H9 (cell line): ENCODE measurements at regions not wholly inside any gene's neighbourhood (a gene's known extent, or its start where the extent isn't known, plus 50 kb on each side); places are given as distances from the start of the nearest gene placed in this dataset.

Source experiments
- DNase-seq: peaks from one replicate; pipeline ENCODE4 v3.0.0-alpha.2; 2017
- H2AFZ ChIP-seq: one replicate; pipeline ENCODE4 v1.6.1; 2013; ENCODE audit warnings: mild to moderate bottlenecking, low read length, control low read depth, moderate library complexity
- H2AK5ac ChIP-seq: 2 replicates; pipeline ENCODE4 v1.6.1; 2013; ENCODE audit warnings: low read length, control low read depth, mixed read lengths; ENCODE audit not compliant: insufficient read length
- H2BK120ac ChIP-seq: one replicate; pipeline ENCODE4 v1.6.1; 2013; ENCODE audit warnings: low read depth, mild to moderate bottlenecking, low read length, control low read depth, inconsistent platforms; ENCODE audit not compliant: poor library complexity, severe bottlenecking
- H2BK12ac ChIP-seq: 2 replicates; pipeline ENCODE4 v1.6.1; 2013; ENCODE audit warnings: low read length, control low read depth, mixed read lengths, low read depth; ENCODE audit not compliant: insufficient read length
- H2BK15ac ChIP-seq: 2 replicates; pipeline ENCODE4 v1.6.1; 2013; ENCODE audit warnings: low read depth, low read length, control low read depth
- H2BK20ac ChIP-seq: one replicate; pipeline ENCODE4 v1.6.1; 2013; ENCODE audit warnings: low read depth, mild to moderate bottlenecking, low read length, control low read depth, inconsistent platforms; ENCODE audit not compliant: poor library complexity, severe bottlenecking
- H2BK5ac ChIP-seq: 2 replicates; pipeline ENCODE4 v1.6.1; 2013; ENCODE audit warnings: low read length, control low read depth, mixed read lengths; ENCODE audit not compliant: insufficient read length
- H3K14ac ChIP-seq: 2 replicates; pipeline ENCODE4 v1.6.1; 2013; ENCODE audit warnings: low read length, control low read depth; ENCODE audit not compliant: insufficient read depth
- H3K18ac ChIP-seq: 2 replicates; pipeline ENCODE4 v1.6.1; 2013; ENCODE audit warnings: low read depth, mild to moderate bottlenecking, mixed read lengths, low read length, control low read depth; ENCODE audit not compliant: insufficient read length
- H3K23ac ChIP-seq: 2 replicates; pipeline ENCODE4 v1.6.1; 2013; ENCODE audit warnings: low read length, control low read depth, mixed read lengths, low read depth; ENCODE audit not compliant: insufficient read length
- H3K23me2 ChIP-seq: 2 replicates; pipeline ENCODE4 v1.6.1; 2013; ENCODE audit warnings: low read depth, mild to moderate bottlenecking, mixed read lengths, low read length, control low read depth; ENCODE audit not compliant: insufficient read length, poor library complexity, severe bottlenecking
- H3K27ac ChIP-seq: 2 replicates; pipeline ENCODE4 v1.5.1; 2013; ENCODE audit warnings: low read length, control low read depth, mixed read lengths, low read depth; ENCODE audit not compliant: insufficient read length
- H3K27me3 ChIP-seq: 2 replicates; pipeline ENCODE4 v1.6.1; 2013; ENCODE audit warnings: low read length, control low read depth, inconsistent platforms; ENCODE audit not compliant: insufficient read depth
- H3K4ac ChIP-seq: 2 replicates; pipeline ENCODE4 v1.6.1; 2013; ENCODE audit warnings: low read depth, mild to moderate bottlenecking, control low read depth, inconsistent platforms, low read length, moderate library complexity
- H3K4me1 ChIP-seq: 2 replicates; pipeline ENCODE4 v1.6.1; 2013; ENCODE audit warnings: low read length, control low read depth, inconsistent platforms; ENCODE audit not compliant: insufficient read depth
- H3K4me2 ChIP-seq: 2 replicates; pipeline ENCODE4 v1.6.1; 2013; ENCODE audit warnings: low read length, control low read depth, mixed read lengths; ENCODE audit not compliant: insufficient read length, insufficient read depth
- H3K56ac ChIP-seq: 2 replicates; pipeline ENCODE4 v1.6.1; 2013; ENCODE audit warnings: low read depth, mild to moderate bottlenecking, mixed read lengths, low read length, control low read depth; ENCODE audit not compliant: insufficient read length
- H3K79me1 ChIP-seq: 2 replicates; pipeline ENCODE4 v1.6.1; 2013; ENCODE audit warnings: low read depth, mild to moderate bottlenecking, moderate library complexity, low read length, control low read depth, inconsistent platforms; ENCODE audit not compliant: insufficient read depth, poor library complexity, severe bottlenecking
- H3K79me2 ChIP-seq: 2 replicates; pipeline ENCODE4 v1.6.1; 2013; ENCODE audit warnings: low read length, control low read depth, inconsistent platforms; ENCODE audit not compliant: insufficient read depth
- H3K9ac ChIP-seq: 2 replicates; pipeline ENCODE4 v1.6.1; 2013; ENCODE audit warnings: low read length, control low read depth, mixed read lengths; ENCODE audit not compliant: insufficient read length; ENCODE audit errors: extremely low read depth
- H3K9me3 ChIP-seq: one replicate; pipeline ENCODE4 v1.6.1; 2013; ENCODE audit warnings: low read depth, low read length, inconsistent platforms; ENCODE audit not compliant: control insufficient read depth
- H3T11ph ChIP-seq: one replicate; pipeline ENCODE4 v1.6.1; 2013; ENCODE audit warnings: mild to moderate bottlenecking, low read length, control low read depth, inconsistent platforms
- H4K20me1 ChIP-seq: one replicate; pipeline ENCODE4 v1.6.1; 2013; ENCODE audit not compliant: control insufficient read depth, insufficient read length, insufficient read depth
- H4K5ac ChIP-seq: 2 replicates; pipeline ENCODE4 v1.6.1; 2013; ENCODE audit warnings: low read depth, mild to moderate bottlenecking, mixed read lengths, low read length, control low read depth; ENCODE audit not compliant: insufficient read length
- H4K8ac ChIP-seq: replicated peaks from 2 replicates; pipeline ENCODE4 v1.6.1; 2013; ENCODE audit warnings: low read length, control low read depth, mixed read lengths, low read depth; ENCODE audit not compliant: insufficient read length
- H4K91ac ChIP-seq: 2 replicates; pipeline ENCODE4 v1.6.1; 2013; ENCODE audit warnings: low read depth, mild to moderate bottlenecking, moderate library complexity, mixed read lengths, low read length, control low read depth; ENCODE audit not compliant: insufficient read length
- H3K27ac Mint-ChIP-seq, 3 experiments: 2 replicates in 2 of 3; 3 replicates in 1 of 3; pipeline ENCODE4 v1.8.0; 2020 to 2021; ENCODE audit warnings: mixed read lengths in 3 of 3, mild to moderate bottlenecking in 1 of 3, moderate library complexity in 1 of 3
- H3K27me3 Mint-ChIP-seq: 2 replicates; pipeline ENCODE4 v1.8.0; 2021; ENCODE audit warnings: low read depth, mild to moderate bottlenecking, moderate library complexity, mixed read lengths
- H3K36me3 Mint-ChIP-seq, 3 experiments: 2 replicates in 2 of 3; 3 replicates in 1 of 3; pipeline ENCODE4 v1.8.0; 2020 to 2021; ENCODE audit warnings: low read depth in 3 of 3, mixed read lengths in 3 of 3; ENCODE audit not compliant: insufficient read depth in 1 of 3
- H3K4me1 Mint-ChIP-seq, 2 experiments: 2 replicates each; pipeline ENCODE4 v1.8.0; 2020; ENCODE audit warnings: mixed read lengths in 2 of 2
- H3K4me3 Mint-ChIP-seq, 2 experiments: 2 replicates in 1 of 2; 3 replicates in 1 of 2; pipeline ENCODE4 v1.8.0; 2020 to 2021; ENCODE audit warnings: mild to moderate bottlenecking in 2 of 2, mixed read lengths in 2 of 2, moderate library complexity in 1 of 2
- H3K9me3 Mint-ChIP-seq, 2 experiments: 2 replicates in 1 of 2; 3 replicates in 1 of 2; pipeline ENCODE4 v1.8.0; 2020; ENCODE audit warnings: mild to moderate bottlenecking in 2 of 2, mixed read lengths in 2 of 2, moderate library complexity in 1 of 2
- CTCF ChIP-seq: fragments of 200-600 bp; sonication (generic); conservative IDR thresholded peaks from 3 replicates; pipeline ENCODE4 v1.8.0; 2021; ENCODE audit warnings: antibody characterized with exemption, mild to moderate bottlenecking
- WGBS: extraction: QIAGEN DNeasy Blood & Tissue Kit; methylation state at CpG from one replicate; pipeline ENCODE4 v1.1.7; 2013; ENCODE audit warnings: missing lambda C conversion rate, low lambda C conversion rate, mixed read lengths; ENCODE audit not compliant: insufficient read length; ENCODE audit errors: extremely low coverage; 5-methylcytosine and 5-hydroxymethylcytosine counted together

DNA sequence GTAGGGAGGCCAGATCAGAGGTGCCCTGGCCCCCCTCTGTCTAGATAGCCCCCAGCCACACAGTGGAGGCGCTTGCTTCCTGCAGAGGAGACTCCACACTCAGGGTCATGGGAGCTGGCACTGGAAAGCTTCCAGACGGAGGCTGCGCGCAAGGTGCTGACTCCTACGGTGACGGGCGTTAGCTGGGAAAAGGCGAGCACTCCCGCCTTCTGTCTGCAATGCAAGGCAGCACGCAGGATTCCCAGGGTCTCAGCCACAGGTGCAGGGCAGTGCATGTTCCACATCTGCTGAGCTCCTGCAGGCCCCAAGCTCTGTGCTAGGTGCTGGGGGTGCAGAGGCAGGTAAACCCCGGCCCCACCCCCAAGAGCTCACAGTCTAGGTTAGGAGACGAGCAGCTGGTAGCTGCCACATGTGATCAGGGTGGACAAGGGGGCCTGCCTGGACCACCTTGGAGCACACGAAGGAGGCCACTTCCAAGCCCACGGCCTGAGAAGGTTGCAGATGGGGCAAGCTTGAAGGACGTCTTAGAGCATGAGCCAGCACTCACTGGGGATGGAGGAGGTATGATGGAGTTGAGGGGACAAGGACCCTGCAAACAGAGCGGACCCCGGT, 310.9 kb upstream of the DIO3 start:
- no peak overlapping the region for H4K91ac ChIP-seq
- Mint-ChIP-seq H3K4me1 (peaks cover 0 to 4% of the 10 kb centered on the region in 2 experiments; a peak in 1 of 4 replicates), H3K36me3 (no peaks in the 10 kb centered on the region), H3K27ac (no peak overlapping the region), H3K9me3 (no peaks in the 10 kb centered on the region; a peak in 1 of 5 replicates), H3K27me3 (peaks cover 8% of the 10 kb centered on the region), H3K4me3 (no peak overlapping the region)
- no peak overlapping the region for H2BK5ac ChIP-seq
- no peak overlapping the region for H3K4me2 ChIP-seq
- no peak overlapping the region for H2AFZ ChIP-seq
- no peaks in the 10 kb centered on the region for H3K9me3 ChIP-seq
- no peak for DNase-seq
- H4K5ac ChIP-seq = no peak overlapping the region
- WGBS = no CpG with 5 or more reads among the region's 17 CpGs
- H4K8ac ChIP-seq = no peak overlapping the region
- H2BK12ac ChIP-seq = no peak overlapping the region
- H2AK5ac ChIP-seq = no peak overlapping the region
- no peak overlapping the region for H3K4ac ChIP-seq
- no peak overlapping the region; the same call in 1 of the 2 replicates for H3K14ac ChIP-seq
- H2BK120ac ChIP-seq = no peak overlapping the region
- TF ChIP-seq CTCF = no peak
- H3K23me2 ChIP-seq = no peaks in the 10 kb centered on the region
- H3T11ph ChIP-seq = no peak overlapping the region
- no peaks in the 10 kb centered on the region for H3K79me1 ChIP-seq
- no peak overlapping the region for H3K9ac ChIP-seq
- H2BK20ac ChIP-seq = no peak overlapping the region
- H3K18ac ChIP-seq = no peak overlapping the region
- H3K27ac ChIP-seq = no peak overlapping the region
- H3K23ac ChIP-seq = no peak overlapping the region
- no peaks in the 10 kb centered on the region for H3K27me3 ChIP-seq
- H3K4me1 ChIP-seq = no peaks in the 10 kb centered on the region
- H2BK15ac ChIP-seq = no peak overlapping the region
- no peak overlapping the region for H3K56ac ChIP-seq
- H4K20me1 ChIP-seq = no peaks in the 10 kb centered on the region
- no peaks in the 10 kb centered on the region for H3K79me2 ChIP-seq
